ENCODE measurements at regions not wholly inside any gene's neighbourhood (a gene's known extent, or its start where the extent isn't known, plus 50 kb on each side); places are given as distances from the start of the nearest gene placed in this dataset.

GRCh38 chr1:56258371-56258770, 321.0 kb downstream of the PLPP3 start:
- H3K79me1 ChIP-seq (ENCODE audit: low read depth, low read length) = no peaks in the 10 kb centered on the region
- H2BK15ac ChIP-seq (ENCODE audit: low read length) = no peak overlapping the region
- no peak overlapping the region for H3K14ac ChIP-seq (ENCODE audit: low read length)
- H3K18ac ChIP-seq (ENCODE audit: low read length) = no peak overlapping the region
- H3K4me3 ChIP-seq (ENCODE audit: low read length in 2 of 2) = no peak overlapping the region
- no peak overlapping the region for H4K8ac ChIP-seq (ENCODE audit: low read depth, low read length)
- H3K27ac ChIP-seq (replicated peaks; ENCODE audit: low read length) = no peak overlapping the region
- H3K9ac ChIP-seq (ENCODE audit: low read depth, low read length, poor library complexity) = no peak overlapping the region
- H3K4me2 ChIP-seq (ENCODE audit: insufficient read depth, low read length, poor library complexity, severe bottlenecking) = no peak overlapping the region
- H3K4me1 ChIP-seq (ENCODE audit: control insufficient read depth in 2 of 2, insufficient read depth in 1 of 2, low read depth in 1 of 2, low read length in 2 of 2) = no peaks in the 10 kb centered on the region
- no peak overlapping the region for H3K23ac ChIP-seq (ENCODE audit: low read depth, low read length, poor library complexity)
- no peak overlapping the region for H2BK12ac ChIP-seq (ENCODE audit: low read length)
- WGBS, 2 donors (ENCODE audit: extremely low coverage in 2 of 2, insufficient read length in 2 of 2, insufficient replicate concordance in 1 of 2) = no CpG with 5 or more reads among the region's 5 CpGs
- H2AFZ ChIP-seq (ENCODE audit: low read length) = no peak overlapping the region
- H3K27me3 ChIP-seq (ENCODE audit: control insufficient read depth in 3 of 3, insufficient read depth in 3 of 3, low read depth in 1 of 3, low read length in 3 of 3) = no peaks in the 10 kb centered on the region
- H2BK5ac ChIP-seq (ENCODE audit: low read length) = no peak overlapping the region
- no peak for DNase-seq (ENCODE audit: low spot score)
- H2BK120ac ChIP-seq (ENCODE audit: low read depth, low read length) = no peak overlapping the region
- H3K4ac ChIP-seq (ENCODE audit: low read length) = no peak overlapping the region
- H3K36me3 ChIP-seq (replicated peaks in 1 of 2; ENCODE audit: control insufficient read depth in 2 of 2, insufficient read depth in 2 of 2, low read length in 2 of 2) = no peaks in the 10 kb centered on the region
- H2AK5ac ChIP-seq (ENCODE audit: low read depth, low read length) = no peak overlapping the region
- H3K9me3 ChIP-seq (replicated peaks in 1 of 2; ENCODE audit: control insufficient read depth in 2 of 2, insufficient read depth in 1 of 2, low read depth in 1 of 2, low read length in 2 of 2) = peaks cover 0 to 5% of the 10 kb centered on the region in 2 donors
- H4K91ac ChIP-seq (ENCODE audit: low read depth, low read length, poor library complexity) = no peak overlapping the region

GRCh38 chr1:56257726-56258125, 321.6 kb downstream of the PLPP3 start:
- no peaks in the 10 kb centered on the region for H3K36me3 ChIP-seq (replicated peaks in 1 of 2; ENCODE audit: control insufficient read depth in 2 of 2, insufficient read depth in 2 of 2, low read length in 2 of 2)
- no peak overlapping the region for H3K23ac ChIP-seq (ENCODE audit: low read depth, low read length, poor library complexity)
- no peak overlapping the region for H3K18ac ChIP-seq (ENCODE audit: low read length)
- H3K4ac ChIP-seq (ENCODE audit: low read length) = no peak overlapping the region
- peaks cover 0 to 5% of the 10 kb centered on the region in 2 donors for H3K9me3 ChIP-seq (replicated peaks in 1 of 2; ENCODE audit: control insufficient read depth in 2 of 2, insufficient read depth in 1 of 2, low read depth in 1 of 2, low read length in 2 of 2)
- H3K79me1 ChIP-seq (ENCODE audit: low read depth, low read length) = no peaks in the 10 kb centered on the region
- H3K9ac ChIP-seq (ENCODE audit: low read depth, low read length, poor library complexity) = no peak overlapping the region
- no peak overlapping the region for H4K91ac ChIP-seq (ENCODE audit: low read depth, low read length, poor library complexity)
- no peak overlapping the region for H2AK5ac ChIP-seq (ENCODE audit: low read depth, low read length)
- no peak overlapping the region for H2BK120ac ChIP-seq (ENCODE audit: low read depth, low read length)
- H2BK15ac ChIP-seq (ENCODE audit: low read length) = no peak overlapping the region
- no peak overlapping the region for H3K4me2 ChIP-seq (ENCODE audit: insufficient read depth, low read length, poor library complexity, severe bottlenecking)
- H3K4me1 ChIP-seq (ENCODE audit: control insufficient read depth in 2 of 2, insufficient read depth in 1 of 2, low read depth in 1 of 2, low read length in 2 of 2) = no peaks in the 10 kb centered on the region
- H2BK12ac ChIP-seq (ENCODE audit: low read length) = no peak overlapping the region
- DNase-seq (ENCODE audit: low spot score) = no peak
- H2AFZ ChIP-seq (ENCODE audit: low read length) = no peak overlapping the region
- no peak overlapping the region for H4K8ac ChIP-seq (ENCODE audit: low read depth, low read length)
- no peak overlapping the region for H3K27ac ChIP-seq (replicated peaks; ENCODE audit: low read length)
- no peak overlapping the region for H3K4me3 ChIP-seq (ENCODE audit: low read length in 2 of 2)
- no peaks in the 10 kb centered on the region for H3K27me3 ChIP-seq (ENCODE audit: control insufficient read depth in 3 of 3, insufficient read depth in 3 of 3, low read depth in 1 of 3, low read length in 3 of 3)
- WGBS, 2 donors (ENCODE audit: extremely low coverage in 2 of 2, insufficient read length in 2 of 2, insufficient replicate concordance in 1 of 2) = no CpG with 5 or more reads among the region's 5 CpGs
- H2BK5ac ChIP-seq (ENCODE audit: low read length) = no peak overlapping the region
- no peak overlapping the region for H3K14ac ChIP-seq (ENCODE audit: low read length)

GRCh38 chr1:56256153-56257000, 323.0 kb downstream of the PLPP3 start:
- no CpG with 5 or more reads among the region's 4 CpGs for WGBS, 2 donors (ENCODE audit: extremely low coverage in 2 of 2, insufficient read length in 2 of 2, insufficient replicate concordance in 1 of 2)
- H4K91ac ChIP-seq (ENCODE audit: low read depth, low read length, poor library complexity) = no peak overlapping the region
- no peaks in the 10 kb centered on the region for H3K36me3 ChIP-seq (replicated peaks in 1 of 2; ENCODE audit: control insufficient read depth in 2 of 2, insufficient read depth in 2 of 2, low read length in 2 of 2)

GRCh38 chr1:56255516-56256152, 323.7 kb downstream of the PLPP3 start:
- no peak overlapping the region for H2AK5ac ChIP-seq (ENCODE audit: low read depth, low read length)
- no peaks in the 10 kb centered on the region for H3K79me1 ChIP-seq (ENCODE audit: low read depth, low read length)
- H4K8ac ChIP-seq (ENCODE audit: low read depth, low read length) = no peak overlapping the region
- H3K4me2 ChIP-seq (ENCODE audit: insufficient read depth, low read length, poor library complexity, severe bottlenecking) = no peak overlapping the region
- H3K4me3 ChIP-seq (ENCODE audit: low read length in 2 of 2) = no peak overlapping the region
- H3K27me3 ChIP-seq (ENCODE audit: control insufficient read depth in 3 of 3, insufficient read depth in 3 of 3, low read depth in 1 of 3, low read length in 3 of 3) = no peaks in the 10 kb centered on the region
- H3K36me3 ChIP-seq (replicated peaks in 1 of 2; ENCODE audit: control insufficient read depth in 2 of 2, insufficient read depth in 2 of 2, low read length in 2 of 2) = no peaks in the 10 kb centered on the region
- H2BK120ac ChIP-seq (ENCODE audit: low read depth, low read length) = no peak overlapping the region
- H3K18ac ChIP-seq (ENCODE audit: low read length) = peak overlapping the region; percentile 46
- no peak overlapping the region for H3K4ac ChIP-seq (ENCODE audit: low read length)
- no CpG with 5 or more reads among the region's 5 CpGs for whole genome bisulfite sequencing, 2 donors (ENCODE audit: extremely low coverage in 2 of 2, insufficient read length in 2 of 2, insufficient replicate concordance in 1 of 2)
- H3K4me1 ChIP-seq (ENCODE audit: control insufficient read depth in 2 of 2, insufficient read depth in 1 of 2, low read depth in 1 of 2, low read length in 2 of 2) = peaks cover 7% of the 10 kb centered on the region in 2 donors
- H2BK15ac ChIP-seq (ENCODE audit: low read length) = no peak overlapping the region
- H3K27ac ChIP-seq (replicated peaks; ENCODE audit: low read length) = no peak overlapping the region
- H4K91ac ChIP-seq (ENCODE audit: low read depth, low read length, poor library complexity) = no peak overlapping the region
- H3K23ac ChIP-seq (ENCODE audit: low read depth, low read length, poor library complexity) = no peak overlapping the region
- H2BK12ac ChIP-seq (ENCODE audit: low read length) = no peak overlapping the region
- peaks cover 0 to 5% of the 10 kb centered on the region in 2 donors for H3K9me3 ChIP-seq (replicated peaks in 1 of 2; ENCODE audit: control insufficient read depth in 2 of 2, insufficient read depth in 1 of 2, low read depth in 1 of 2, low read length in 2 of 2)
- H2AFZ ChIP-seq (ENCODE audit: low read length) = no peak overlapping the region
- no peak overlapping the region for H3K14ac ChIP-seq (ENCODE audit: low read length)
- DNase-seq (ENCODE audit: low spot score) = no peak
- H2BK5ac ChIP-seq (ENCODE audit: low read length) = no peak overlapping the region
- H3K9ac ChIP-seq (ENCODE audit: low read depth, low read length, poor library complexity) = no peak overlapping the region

More at GRCh38 chr1:56256153-56257000, 323.0 kb downstream of the PLPP3 start:
- Histone ChIP-seq H2BK120ac (ENCODE audit: low read depth, low read length) (no peak overlapping the region), H3K79me1 (ENCODE audit: low read depth, low read length) (no peaks in the 10 kb centered on the region), H3K27ac (replicated peaks; ENCODE audit: low read length) (no peak overlapping the region), H3K4me2 (ENCODE audit: insufficient read depth, low read length, poor library complexity, severe bottlenecking) (no peak overlapping the region), H3K23ac (ENCODE audit: low read depth, low read length, poor library complexity) (no peak overlapping the region), H2BK5ac (ENCODE audit: low read length) (no peak overlapping the region), H3K18ac (ENCODE audit: low read length) (no peak overlapping the region), H4K8ac (ENCODE audit: low read depth, low read length) (no peak overlapping the region), H3K4me3 (ENCODE audit: low read length in 2 of 2) (no peak overlapping the region), H3K4ac (ENCODE audit: low read length) (no peak overlapping the region), H2AFZ (ENCODE audit: low read length) (no peak overlapping the region), H3K9me3 (replicated peaks in 1 of 2; ENCODE audit: control insufficient read depth in 2 of 2, insufficient read depth in 1 of 2, low read depth in 1 of 2, low read length in 2 of 2) (peaks cover 0 to 5% of the 10 kb centered on the region in 2 donors), H2BK15ac (ENCODE audit: low read length) (no peak overlapping the region), H2AK5ac (ENCODE audit: low read depth, low read length) (no peak overlapping the region), H3K4me1 (ENCODE audit: control insufficient read depth in 2 of 2, insufficient read depth in 1 of 2, low read depth in 1 of 2, low read length in 2 of 2) (peaks cover 6 to 7% of the 10 kb centered on the region in 2 donors), H3K14ac (ENCODE audit: low read length) (no peak overlapping the region), H2BK12ac (ENCODE audit: low read length) (no peak overlapping the region), H3K9ac (ENCODE audit: low read depth, low read length, poor library complexity) (no peak overlapping the region), H3K27me3 (ENCODE audit: control insufficient read depth in 3 of 3, insufficient read depth in 3 of 3, low read depth in 1 of 3, low read length in 3 of 3) (no peaks in the 10 kb centered on the region)
- no peak for DNase-seq (ENCODE audit: low spot score)

Measured in neuronal stem cell (in vitro differentiated cells).